CD4-positive, alpha-beta T cell treated with Interleukin-1 beta for 1 hour (primary cell): ENCODE measurements at regions not wholly inside any gene's neighbourhood (a gene's known extent, or its start where the extent isn't known, plus 50 kb on each side); places are given as distances from the start of the nearest gene placed in this dataset.

Source experiments
- DNase-seq, 2 donors: peaks; one replicate each; pipeline ENCODE4 v3.0.0-alpha.2; 2020 to 2022

DNA sequence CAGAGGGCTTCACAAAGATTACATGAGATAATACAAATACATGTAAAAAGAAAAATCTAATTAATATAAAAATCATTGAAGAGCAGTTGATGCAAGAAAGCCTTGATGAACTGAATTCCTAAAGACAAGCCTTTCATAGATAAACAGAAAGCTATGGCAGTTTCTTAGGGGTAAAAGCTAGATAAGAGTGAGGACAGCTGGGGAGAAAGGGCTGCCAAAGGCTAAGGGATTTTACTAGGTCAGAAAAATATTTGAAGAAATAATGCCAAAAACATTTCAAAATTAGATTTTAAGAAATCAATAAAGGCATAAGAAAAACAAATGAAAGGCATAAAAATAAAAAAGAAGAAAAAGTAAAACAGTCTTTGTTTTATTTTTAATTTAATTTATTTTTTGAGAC is 107.9 kb upstream of the ZNF366 start:
- no peak for DNase-seq

DNA sequence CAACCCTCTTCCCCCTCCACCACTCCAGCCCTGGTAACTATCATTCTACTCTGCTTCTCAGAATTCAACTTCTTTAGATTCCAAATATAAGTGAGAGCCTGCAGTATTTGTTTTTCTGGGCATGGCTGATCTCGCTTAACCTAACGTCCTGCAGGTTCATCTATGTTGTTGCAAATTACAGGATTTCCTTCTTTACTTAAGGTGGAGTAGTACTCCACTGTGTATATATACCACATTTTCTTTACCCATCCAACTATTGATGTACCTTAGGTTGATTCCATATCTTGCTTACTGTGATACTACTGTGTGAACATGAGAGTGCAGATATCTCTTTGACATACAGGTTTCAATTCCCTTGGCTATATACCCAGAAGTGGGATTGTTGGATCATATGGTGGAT is 106.3 kb upstream of the ZNF366 start:
- no peak for DNase-seq

DNA sequence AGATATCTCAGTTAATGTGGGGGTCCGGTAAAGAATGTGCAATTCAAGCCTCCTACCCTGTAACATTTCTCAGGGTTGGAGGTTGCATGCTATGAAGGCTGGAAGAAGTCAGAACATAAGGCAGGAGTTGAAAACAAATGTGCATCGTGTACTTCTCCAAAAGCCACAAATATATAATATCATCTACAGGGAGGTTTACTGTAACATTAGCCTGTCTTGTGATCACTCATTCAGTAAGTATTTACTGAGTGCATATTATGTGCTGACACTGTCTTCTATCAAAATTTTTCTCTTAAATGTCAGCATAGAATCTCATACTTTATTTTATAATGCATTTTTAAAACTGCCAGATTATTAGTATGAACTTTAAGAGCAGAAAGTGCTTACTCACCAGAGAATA is 105.6 kb upstream of the ZNF366 start:
- no peak for DNase-seq

GRCh38 chr5:72611118-72611730 is 104.0 kb upstream of the ZNF366 start:
- DNase-seq = peak; percentile 42 to 44

DNA sequence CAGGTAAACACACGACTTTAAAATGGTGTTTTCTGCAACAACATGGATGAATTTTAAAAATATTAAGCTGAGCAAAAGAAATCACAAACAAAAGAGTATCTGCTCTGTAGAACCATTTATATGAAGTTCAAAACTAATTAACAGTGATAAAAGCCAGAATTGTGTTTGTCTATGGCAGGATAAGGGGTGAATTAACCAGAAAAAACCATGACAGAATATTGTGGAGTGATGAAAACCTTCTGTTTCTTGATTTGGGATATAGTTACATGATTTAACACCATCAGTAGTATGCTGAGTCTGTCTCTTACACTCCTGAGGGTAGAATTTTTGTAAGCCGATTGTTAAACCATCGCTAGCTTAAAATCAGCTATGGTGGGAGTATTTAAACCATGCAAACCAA is 101.7 kb upstream of the ZNF366 start:
- no peak for DNase-seq

DNA sequence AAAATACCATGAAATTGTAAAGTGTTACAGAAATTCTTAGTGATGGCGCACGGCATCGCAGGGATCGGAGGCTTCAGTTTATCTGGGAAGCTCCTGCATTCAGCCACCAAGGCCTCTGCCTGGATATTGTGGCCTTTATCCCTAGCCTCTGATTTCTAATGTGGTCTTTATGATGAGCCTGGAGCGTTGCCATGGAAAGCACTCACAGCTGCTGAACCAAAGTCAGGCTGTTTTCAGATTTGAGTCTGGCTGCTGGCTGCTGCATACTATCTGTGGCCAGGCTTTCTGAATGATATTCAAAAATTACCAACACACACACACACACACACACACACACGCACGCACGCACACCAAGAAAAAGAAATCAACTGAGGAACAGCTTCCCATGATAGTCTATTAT is 101.1 kb upstream of the ZNF366 start:
- DNase-seq = no peak

DNA sequence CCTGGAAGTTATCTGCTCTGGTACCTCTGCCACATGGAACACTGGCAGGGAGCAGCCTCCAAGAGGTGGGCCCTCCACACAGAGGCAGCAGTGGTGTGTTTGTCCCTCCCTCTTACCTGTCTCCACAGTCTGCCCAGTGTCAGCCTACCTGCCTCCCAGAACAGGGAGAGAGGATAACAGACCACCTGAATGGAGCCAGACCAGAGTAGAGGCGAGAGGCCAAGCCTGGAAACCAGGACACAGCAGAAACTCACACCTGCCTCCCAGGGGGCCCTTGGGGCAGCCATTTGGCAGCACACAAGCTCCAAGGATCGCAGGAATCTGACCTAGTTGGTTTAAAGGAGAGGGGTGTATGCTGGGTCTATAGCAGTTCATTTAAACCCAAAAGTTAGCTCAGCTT is 100.2 kb upstream of the ZNF366 start:
- no peak for DNase-seq

- no peak for DNase-seq
Observed at GRCh38 chr5:72606525-72606924, 99.3 kb upstream of the ZNF366 start.

DNA sequence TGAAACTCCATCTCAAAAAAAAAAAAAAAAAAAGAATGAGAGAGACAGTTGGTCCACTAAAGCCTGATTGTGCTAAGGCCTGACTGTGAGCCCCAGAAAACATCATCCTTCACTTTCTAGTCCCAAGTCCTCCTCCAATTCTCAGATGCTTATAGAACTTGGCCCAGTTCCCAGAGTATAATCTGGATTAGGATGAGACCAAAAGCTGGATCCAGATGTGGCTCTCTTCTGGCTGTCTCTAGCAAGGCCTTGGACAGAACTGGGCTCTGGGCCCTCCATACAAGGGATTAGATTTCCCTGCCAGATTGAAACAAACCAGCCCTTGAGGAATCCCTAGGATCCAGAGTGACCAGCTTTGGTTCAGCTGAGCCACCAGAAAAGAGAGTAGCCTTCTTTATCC is 98.4 kb upstream of the ZNF366 start:
- no peak for DNase-seq

DNA sequence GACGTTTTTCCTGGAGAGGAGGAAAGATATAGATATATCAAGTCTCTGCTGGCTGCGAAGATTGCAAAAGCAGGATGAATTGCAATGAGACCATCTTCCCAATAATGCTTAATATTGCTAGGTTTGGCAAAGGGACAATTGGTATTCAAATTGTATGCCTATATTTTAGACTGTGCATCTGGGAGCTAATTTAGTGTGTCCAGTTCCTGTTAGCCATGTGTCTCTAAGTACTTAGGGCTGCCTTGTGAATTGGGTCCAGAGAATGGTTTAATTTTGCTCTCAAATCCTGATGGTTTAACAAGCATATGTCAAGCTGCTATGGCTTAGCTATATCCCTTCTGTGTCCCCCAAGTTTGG is 97.6 kb upstream of the ZNF366 start:
- no peak for DNase-seq

DNA sequence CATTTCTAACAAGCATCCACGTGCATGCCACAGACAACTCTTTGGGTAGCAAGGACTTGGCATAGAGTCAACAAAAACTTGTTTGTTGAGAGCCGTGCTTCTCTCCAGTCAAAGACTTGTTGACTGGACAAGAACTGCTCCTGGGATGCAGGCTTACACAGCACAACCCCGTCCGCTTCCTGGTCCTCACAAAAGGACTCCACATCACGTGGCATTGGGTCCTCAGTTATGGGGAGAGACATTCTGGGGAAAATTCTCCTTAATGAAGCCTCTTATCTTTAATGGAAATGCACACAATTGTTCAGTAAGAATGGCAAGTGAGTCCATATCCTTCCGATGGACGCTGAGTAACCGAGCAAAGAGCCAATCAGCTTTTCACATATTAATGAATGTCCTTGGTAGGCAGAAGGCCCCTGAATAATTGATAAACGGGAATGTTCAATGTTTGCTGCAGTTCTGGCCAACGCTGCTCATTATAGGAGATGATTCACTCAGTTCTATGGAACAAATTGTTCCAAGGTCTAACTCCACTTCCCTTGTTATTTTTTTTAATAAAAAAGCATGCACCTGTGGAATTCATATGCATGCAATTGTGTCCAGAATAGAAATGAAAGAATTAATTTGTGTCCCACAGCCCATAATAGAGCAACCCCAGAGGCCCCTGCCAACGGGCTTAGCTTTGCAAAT is 97.0 kb upstream of the ZNF366 start:
- no peak for DNase-seq

GRCh38 chr5:72602696-72603685 is 95.8 kb upstream of the ZNF366 start:
- DNase-seq = no peak

- no peak for DNase-seq
Observed at GRCh38 chr5:72601861-72602260, 94.7 kb upstream of the ZNF366 start.

GRCh38 chr5:72600391-72600981 is 93.3 kb upstream of the ZNF366 start:
- DNase-seq = peak in 1 of 2 donors; percentile 12

- no peak for DNase-seq
Observed at GRCh38 chr5:72599519-72600370, 92.5 kb upstream of the ZNF366 start.

- no peak for DNase-seq
Observed at GRCh38 chr5:72599065-72599433, 91.8 kb upstream of the ZNF366 start.

DNA sequence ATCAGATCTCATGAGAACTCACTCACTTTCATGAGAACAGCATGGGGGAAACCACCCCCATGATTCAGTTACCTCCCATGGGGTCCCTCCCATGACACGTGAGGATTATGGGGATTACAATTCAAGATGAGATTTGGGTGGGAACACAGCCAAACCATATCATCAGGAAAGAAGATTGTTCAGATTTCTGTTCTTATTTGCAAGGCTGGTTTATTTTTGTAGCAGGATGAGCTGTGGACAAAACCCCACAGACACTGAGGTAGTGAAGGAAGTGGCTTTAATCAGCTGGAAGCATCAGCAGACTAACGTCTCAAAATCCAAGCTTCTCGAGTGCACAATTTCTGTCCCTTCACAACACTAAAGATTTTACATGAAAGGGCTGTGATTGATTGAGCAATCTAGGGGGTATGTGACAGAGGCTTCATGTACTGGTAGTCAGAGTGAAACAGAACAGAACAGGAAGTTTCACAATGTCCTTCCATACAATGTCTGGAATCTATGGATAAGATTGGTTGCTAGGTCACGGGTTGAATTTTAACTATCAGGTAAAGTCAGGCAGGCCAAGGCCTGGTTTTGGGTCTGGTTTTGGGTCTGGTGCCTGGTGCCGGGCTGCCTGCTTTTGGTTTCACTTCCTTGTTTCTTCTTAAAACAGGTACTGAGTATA is 91.3 kb upstream of the ZNF366 start:
- DNase-seq = peak; percentile 8 to 45

DNA sequence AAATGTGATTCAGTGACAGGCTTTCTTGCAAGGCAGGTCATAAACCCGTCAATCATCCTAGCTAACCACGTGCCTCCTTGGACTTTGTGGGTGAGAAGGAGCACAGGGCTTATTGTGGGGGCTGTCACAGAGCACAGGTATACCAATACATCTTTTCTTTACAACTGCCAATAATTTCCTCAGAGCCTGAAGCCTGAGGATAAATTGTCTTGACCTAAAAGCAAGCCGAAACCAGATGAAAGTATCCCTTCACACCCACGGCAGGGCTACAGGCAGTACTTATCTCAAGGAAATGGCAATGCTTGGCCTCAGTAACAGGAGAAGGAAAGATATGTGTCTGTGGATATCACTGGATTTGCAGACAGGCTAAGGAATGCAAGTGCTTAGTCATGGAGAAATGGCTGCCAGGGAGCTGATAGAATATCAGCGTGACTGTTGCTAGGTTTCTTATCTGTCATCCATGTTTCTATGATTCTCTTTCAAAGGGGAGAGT is 90.3 kb upstream of the ZNF366 start:
- DNase-seq = no peak

DNA sequence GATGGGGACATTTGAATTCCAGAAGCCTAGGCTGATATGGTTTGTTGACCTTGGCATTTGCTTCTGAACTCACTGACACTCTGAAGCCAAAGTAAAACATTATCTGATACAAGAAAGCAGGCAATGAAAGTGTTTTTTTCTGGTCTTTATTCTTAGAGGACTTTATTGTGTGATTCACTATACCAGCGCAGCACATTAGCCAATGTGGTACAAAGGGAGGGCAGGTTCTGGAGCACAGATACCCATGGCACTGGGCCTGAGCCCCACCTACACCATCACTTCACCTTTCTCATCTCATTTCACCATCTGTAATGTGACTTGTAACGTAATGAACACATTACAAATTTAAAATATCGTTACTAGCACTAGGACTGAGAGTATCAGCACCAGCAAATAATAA is 89.7 kb upstream of the ZNF366 start:
- DNase-seq = no peak

DNA sequence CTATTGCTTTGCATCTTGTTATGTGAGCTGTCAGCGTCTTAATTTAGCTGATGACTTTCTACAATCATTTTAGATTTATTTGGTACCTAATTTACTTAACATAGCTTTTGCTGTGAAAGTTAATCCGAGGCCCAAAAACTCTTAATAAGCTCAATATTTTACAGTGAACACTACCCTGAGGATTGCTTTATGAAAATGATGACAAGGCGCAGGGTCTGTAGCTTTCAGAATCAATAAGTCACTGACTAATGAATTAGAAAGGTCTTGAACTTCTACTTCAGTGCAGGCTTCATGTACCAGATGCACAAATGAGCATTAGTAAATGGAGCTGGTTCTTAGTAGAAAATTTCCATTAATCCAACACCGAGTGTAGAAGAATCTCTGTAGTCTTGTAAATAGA is 81.4 kb upstream of the ZNF366 start:
- DNase-seq = no peak

DNA sequence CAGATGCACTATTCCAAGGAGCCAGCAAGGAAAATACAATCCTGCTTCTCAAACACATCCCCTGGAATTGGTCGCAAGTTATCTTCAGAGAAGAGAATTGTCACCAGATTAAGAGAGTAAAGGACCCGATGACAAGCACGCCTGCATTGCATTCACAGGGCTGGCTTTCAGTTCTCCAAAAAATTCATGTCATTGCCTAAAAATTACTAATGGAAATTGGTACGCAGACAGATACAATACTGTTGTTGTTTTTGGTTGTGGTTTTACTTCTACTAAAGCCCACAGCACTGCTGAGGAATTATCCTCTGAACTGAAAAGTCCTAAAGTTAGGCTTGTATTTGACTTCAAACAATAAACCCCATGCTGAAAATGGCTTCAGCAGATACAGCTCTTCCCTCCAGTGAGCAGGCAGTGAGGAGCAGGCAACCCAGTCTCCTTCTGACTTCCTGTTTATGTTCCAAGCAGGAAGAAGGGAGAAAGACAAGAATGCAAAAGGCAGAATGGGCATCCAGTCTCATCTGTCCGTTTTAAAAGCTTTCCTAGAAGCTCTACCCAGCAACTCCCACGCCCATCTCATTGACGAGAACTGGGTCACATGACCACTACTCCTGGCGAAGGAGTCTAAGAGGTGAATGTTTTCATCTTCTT is 80.6 kb upstream of the ZNF366 start:
- no peak for DNase-seq
